ENCODE measurements at regions not wholly inside any gene's neighbourhood (a gene's known extent, or its start where the extent isn't known, plus 50 kb on each side); places are given as distances from the start of the nearest gene placed in this dataset.

- Histone ChIP-seq H3K4me3 (no peak overlapping the region), H3K36me3 (no peaks in the 10 kb centered on the region), H3K9me3 (no peaks in the 10 kb centered on the region), H3K27me3 (no peaks in the 10 kb centered on the region), H3K4me1 (no peaks in the 10 kb centered on the region), H3K27ac (no peak overlapping the region)
- DNase-seq = no peak
- no peak for TF ChIP-seq CTCF (IDR thresholded peaks at IDR 0.05)
- intact Hi-C loops (cut with DNase I) = no loop called here
- no peak for ATAC-seq
These were observed 601.5 kb downstream of the ANXA1 start for GRCh38 chr9:73753171-73753570.

GRCh38 chr9:73761905-73762304 is 610.2 kb downstream of the ANXA1 start:
- ATAC-seq (no peak), DNase-seq (peak in 1 of 4 donors; percentile 15)
- no peak for TF ChIP-seq CTCF (IDR thresholded peaks at IDR 0.05)
- no peak overlapping the region for H3K4me3 ChIP-seq
- H3K4me1 ChIP-seq = no peaks in the 10 kb centered on the region
- H3K36me3 ChIP-seq = no peaks in the 10 kb centered on the region
- peaks cover 0 to 13% of the 10 kb centered on the region in 2 donors for H3K9me3 ChIP-seq
- H3K27ac ChIP-seq = no peak overlapping the region
- H3K27me3 ChIP-seq = no peaks in the 10 kb centered on the region
- intact Hi-C loops (cut with DNase I) = no loop called here

GRCh38 chr9:73773896-73774295 is 622.2 kb downstream of the ANXA1 start:
- no peak for TF ChIP-seq CTCF (IDR thresholded peaks at IDR 0.05)
- no peak overlapping the region for H3K4me3 ChIP-seq
- H3K4me1 ChIP-seq = no peaks in the 10 kb centered on the region
- no peaks in the 10 kb centered on the region for H3K27me3 ChIP-seq
- no peaks in the 10 kb centered on the region for H3K36me3 ChIP-seq
- ATAC-seq (no peak), DNase-seq (no peak)
- H3K27ac ChIP-seq = no peak overlapping the region
- no peaks in the 10 kb centered on the region for H3K9me3 ChIP-seq
- intact Hi-C loops (cut with DNase I) = no loop called here

- intact Hi-C loops (cut with DNase I) = no loop called here
- Histone ChIP-seq H3K36me3 (no peaks in the 10 kb centered on the region), H3K27ac (no peak overlapping the region), H3K9me3 (peaks cover 0 to 3% of the 10 kb centered on the region in 2 donors), H3K4me3 (no peak overlapping the region), H3K27me3 (no peaks in the 10 kb centered on the region), H3K4me1 (no peaks in the 10 kb centered on the region)
- ATAC-seq = no peak
- no peak for TF ChIP-seq CTCF (IDR thresholded peaks at IDR 0.05)
- DNase-seq = no peak
These were observed 624.1 kb downstream of the ANXA1 start for GRCh38 chr9:73775757-73776156.

- Histone ChIP-seq H3K4me3 (no peak overlapping the region), H3K4me1 (no peaks in the 10 kb centered on the region), H3K27me3 (no peaks in the 10 kb centered on the region), H3K36me3 (no peaks in the 10 kb centered on the region), H3K27ac (no peak overlapping the region), H3K9me3 (peaks cover 0 to 8% of the 10 kb centered on the region in 2 donors)
- DNase-seq (no peak), ATAC-seq (peak; percentile 36)
- no peak for TF ChIP-seq CTCF (IDR thresholded peaks at IDR 0.05)
- intact Hi-C loops (cut with DNase I) = no loop called here
These were observed 629.3 kb downstream of the ANXA1 start for GRCh38 chr9:73780916-73781315.

Data from left lung (tissue), 4 donors.